NB4 (cell line): ENCODE measurements at regions not wholly inside any gene's neighbourhood (a gene's known extent, or its start where the extent isn't known, plus 50 kb on each side); places are given as distances from the start of the nearest gene placed in this dataset.

ENCODE experiments used
- MYC ChIP-seq: IDR thresholded peaks from 2 replicates; pipeline ENCODE4 v1.6.1; 2011; ENCODE audit warnings: low read depth, low read length
- POLR2A ChIP-seq: IDR thresholded peaks from 2 replicates; pipeline ENCODE4 v1.6.1; 2011; ENCODE audit warnings: mild to moderate bottlenecking; ENCODE audit not compliant: insufficient read length; ENCODE audit errors: extremely low read depth
- TF ChIP-seq, protein P1 (sequence below): IDR thresholded peaks from one replicate; pipeline ENCODE4 v1.5.1; 2012; ENCODE audit warnings: low read depth, low read length
- TF ChIP-seq, protein P2 (sequence below): IDR thresholded peaks from 2 replicates; pipeline ENCODE4 v1.6.1; 2011; ENCODE audit warnings: low read depth, low read length

DNA sequence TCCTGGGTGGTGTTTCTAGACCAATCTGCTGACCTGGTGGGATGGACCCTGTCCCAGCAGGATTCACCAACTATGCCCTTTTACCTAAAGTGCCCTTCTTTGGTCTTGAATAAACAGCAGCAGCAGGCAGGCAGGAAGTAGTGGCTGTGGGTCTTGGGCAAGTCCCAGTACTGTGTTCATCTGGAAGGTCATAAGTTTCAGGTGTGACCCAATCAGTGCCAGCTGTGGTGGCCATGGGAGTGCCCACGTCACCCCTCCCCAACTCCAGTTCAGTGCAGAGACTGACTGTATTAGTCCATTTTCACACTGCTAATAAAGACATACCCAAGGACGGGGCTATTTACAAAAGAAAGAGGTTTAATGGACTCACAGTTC, 148.3 kb upstream of the SRD5A2 start:
- TF ChIP-seq, protein P1, sequence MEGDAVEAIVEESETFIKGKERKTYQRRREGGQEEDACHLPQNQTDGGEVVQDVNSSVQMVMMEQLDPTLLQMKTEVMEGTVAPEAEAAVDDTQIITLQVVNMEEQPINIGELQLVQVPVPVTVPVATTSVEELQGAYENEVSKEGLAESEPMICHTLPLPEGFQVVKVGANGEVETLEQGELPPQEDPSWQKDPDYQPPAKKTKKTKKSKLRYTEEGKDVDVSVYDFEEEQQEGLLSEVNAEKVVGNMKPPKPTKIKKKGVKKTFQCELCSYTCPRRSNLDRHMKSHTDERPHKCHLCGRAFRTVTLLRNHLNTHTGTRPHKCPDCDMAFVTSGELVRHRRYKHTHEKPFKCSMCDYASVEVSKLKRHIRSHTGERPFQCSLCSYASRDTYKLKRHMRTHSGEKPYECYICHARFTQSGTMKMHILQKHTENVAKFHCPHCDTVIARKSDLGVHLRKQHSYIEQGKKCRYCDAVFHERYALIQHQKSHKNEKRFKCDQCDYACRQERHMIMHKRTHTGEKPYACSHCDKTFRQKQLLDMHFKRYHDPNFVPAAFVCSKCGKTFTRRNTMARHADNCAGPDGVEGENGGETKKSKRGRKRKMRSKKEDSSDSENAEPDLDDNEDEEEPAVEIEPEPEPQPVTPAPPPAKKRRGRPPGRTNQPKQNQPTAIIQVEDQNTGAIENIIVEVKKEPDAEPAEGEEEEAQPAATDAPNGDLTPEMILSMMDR: no peak
- TF ChIP-seq POLR2A (no peak), MYC (no peak)
- TF ChIP-seq, protein P2, sequence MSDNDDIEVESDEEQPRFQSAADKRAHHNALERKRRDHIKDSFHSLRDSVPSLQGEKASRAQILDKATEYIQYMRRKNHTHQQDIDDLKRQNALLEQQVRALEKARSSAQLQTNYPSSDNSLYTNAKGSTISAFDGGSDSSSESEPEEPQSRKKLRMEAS: no peak
